Activated T-helper 2 cell treated with anti-CD3 and anti-CD28 coated beads, Interferon-gamma antibody, Interleukin-2, Interleukin-4, amounts not matched to agents 10 μg/mL and 5 μg/mL and 100 μg/mL, durations not matched to agents 14 hours and 24 hours and 36 hours (primary cell): ENCODE measurements at regions not wholly inside any gene's neighbourhood (a gene's known extent, or its start where the extent isn't known, plus 50 kb on each side); places are given as distances from the start of the nearest gene placed in this dataset.
A peak's percentile ranks its signal among the peaks of the same experiment; 100 is the strongest.
"Not testable (repeated sequence)": the region's sequence is repeated elsewhere in the genome, so short reads cannot be mapped to it uniquely, and the experiment has no call there.

Source experiments
- DNase-seq: peaks from one replicate; pipeline ENCODE4 v3.0.0; 2021; ENCODE audit warnings: low spot score
- H3K27ac Mint-ChIP-seq: one replicate; pipeline ENCODE4 v1.8.0; 2021; ENCODE audit warnings: mixed read lengths
- H3K27me3 Mint-ChIP-seq: one replicate; pipeline ENCODE4 v1.8.0; 2021; ENCODE audit warnings: low read depth, mixed read lengths
- H3K36me3 Mint-ChIP-seq: one replicate; pipeline ENCODE4 v1.8.0; 2021; ENCODE audit warnings: low read depth, mixed read lengths
- H3K4me1 Mint-ChIP-seq: one replicate; pipeline ENCODE4 v1.8.0; 2021; ENCODE audit warnings: low read depth, mixed read lengths
- H3K4me3 Mint-ChIP-seq: one replicate; pipeline ENCODE4 v1.8.0; 2021; ENCODE audit warnings: low read depth, mild to moderate bottlenecking, moderate library complexity, mixed read lengths
- H3K9me3 Mint-ChIP-seq: one replicate; pipeline ENCODE4 v1.8.0; 2021; ENCODE audit warnings: mixed read lengths
- intact Hi-C: fragments of 100-400 bp; cut with micrococcal nuclease; formaldehyde crosslinking; loops from one replicate; pipeline ENCODE4 v1.15.1; 2023

DNA sequence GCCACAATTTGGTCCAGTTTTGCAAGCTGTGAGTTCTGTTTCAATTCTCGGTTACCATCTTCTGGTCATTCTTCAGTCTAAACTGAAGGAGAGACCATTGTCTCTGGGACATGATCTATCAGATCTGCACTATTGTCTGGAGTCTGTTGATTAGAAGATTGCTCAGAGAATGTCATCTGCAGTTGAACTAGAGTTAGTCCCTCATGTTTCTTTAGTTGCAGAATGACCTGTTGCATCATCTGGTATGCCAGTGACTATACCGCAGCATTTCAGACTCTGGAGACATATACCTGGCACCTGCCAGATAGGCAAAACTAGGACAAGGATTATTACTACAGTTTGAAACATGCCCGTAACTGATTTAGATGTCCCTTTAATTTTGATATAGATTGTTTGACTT is 194.8 kb downstream of the LRRC70 start:
- H3K27me3 Mint-ChIP-seq, result peaks cover 5% of the 10 kb centered on the region
- no peak overlapping the region for H3K27ac Mint-ChIP-seq
- intact Hi-C loops, result no loop called here
- H3K4me1 Mint-ChIP-seq, result no peaks in the 10 kb centered on the region
- no peak overlapping the region for H3K4me3 Mint-ChIP-seq
- H3K36me3 Mint-ChIP-seq, result no peaks in the 10 kb centered on the region
- no peaks in the 10 kb centered on the region for H3K9me3 Mint-ChIP-seq
- no peak for DNase-seq

DNA sequence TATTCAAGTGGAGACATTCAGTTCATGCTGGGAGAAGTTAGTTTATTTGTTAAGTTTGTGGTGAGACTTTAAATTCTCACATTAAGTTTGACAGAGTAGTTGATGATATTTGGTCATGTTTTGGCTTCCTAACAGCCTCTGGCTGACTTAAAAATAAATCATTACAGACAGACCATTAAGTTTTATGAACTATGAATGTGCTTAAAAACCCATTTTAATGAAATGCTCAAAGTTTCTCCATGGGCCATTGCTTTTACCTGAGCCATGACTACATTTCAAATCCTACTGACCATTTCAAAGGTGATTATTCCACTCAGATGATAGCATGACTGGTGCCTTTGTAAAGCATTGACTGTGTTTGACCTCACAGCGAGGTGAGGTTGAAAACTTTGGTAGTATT is 192.7 kb downstream of the LRRC70 start:
- DNase-seq, result no peak
- intact Hi-C loops, result no loop called here
- Mint-ChIP-seq H3K27me3 (peaks cover 6% of the 10 kb centered on the region), H3K4me1 (no peaks in the 10 kb centered on the region), H3K27ac (no peak overlapping the region), H3K4me3 (no peak overlapping the region), H3K36me3 (no peaks in the 10 kb centered on the region), H3K9me3 (no peaks in the 10 kb centered on the region)

DNA sequence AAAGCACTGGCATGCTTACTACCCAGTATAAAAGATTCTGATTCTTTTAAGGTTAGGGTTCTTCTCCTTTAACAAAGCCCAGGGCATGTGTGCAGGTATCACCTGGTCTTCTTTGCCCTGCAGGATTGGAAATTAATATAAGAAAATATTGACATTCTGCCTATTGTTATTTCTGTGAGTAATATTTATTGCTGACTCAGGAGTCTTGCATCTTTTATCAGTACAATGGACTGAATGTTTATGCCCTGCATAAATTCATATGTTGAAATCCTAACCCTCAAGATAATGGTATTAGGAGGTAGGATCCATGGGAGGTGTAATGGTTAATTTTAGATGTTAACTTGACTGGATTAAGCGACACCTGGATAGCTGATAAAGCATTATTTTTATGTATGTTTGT is 189.0 kb downstream of the LRRC70 start:
- no peak overlapping the region for H3K27ac Mint-ChIP-seq
- no peak for DNase-seq
- H3K4me1 Mint-ChIP-seq, result no peaks in the 10 kb centered on the region
- intact Hi-C loops, result no loop called here
- peaks cover 6% of the 10 kb centered on the region for H3K27me3 Mint-ChIP-seq
- no peaks in the 10 kb centered on the region for H3K36me3 Mint-ChIP-seq
- H3K4me3 Mint-ChIP-seq, result no peak overlapping the region
- no peaks in the 10 kb centered on the region for H3K9me3 Mint-ChIP-seq

DNA sequence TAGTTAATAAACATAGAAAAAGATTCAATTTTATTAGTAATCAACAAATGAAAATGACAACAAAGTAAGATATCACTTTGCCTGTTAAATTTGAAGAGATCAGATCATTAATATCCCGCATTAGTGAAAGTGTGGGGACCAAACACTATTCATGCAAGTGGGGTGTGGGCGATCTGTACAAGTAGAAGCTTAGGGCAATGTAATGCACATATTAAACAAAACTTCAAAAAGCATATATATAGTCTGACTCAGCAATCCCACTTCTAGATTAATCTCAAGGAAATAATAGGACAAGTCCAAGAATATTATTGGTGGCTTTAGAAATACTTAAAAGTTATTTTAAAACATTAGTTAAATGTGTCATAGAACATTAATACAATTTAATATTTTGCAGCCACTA is 188.5 kb downstream of the LRRC70 start:
- Mint-ChIP-seq H3K4me3 (no peak overlapping the region), H3K36me3 (no peaks in the 10 kb centered on the region), H3K4me1 (no peaks in the 10 kb centered on the region), H3K27ac (no peak overlapping the region), H3K9me3 (no peaks in the 10 kb centered on the region), H3K27me3 (peaks cover 6% of the 10 kb centered on the region)
- intact Hi-C loops, result no loop called here
- no peak for DNase-seq

DNA sequence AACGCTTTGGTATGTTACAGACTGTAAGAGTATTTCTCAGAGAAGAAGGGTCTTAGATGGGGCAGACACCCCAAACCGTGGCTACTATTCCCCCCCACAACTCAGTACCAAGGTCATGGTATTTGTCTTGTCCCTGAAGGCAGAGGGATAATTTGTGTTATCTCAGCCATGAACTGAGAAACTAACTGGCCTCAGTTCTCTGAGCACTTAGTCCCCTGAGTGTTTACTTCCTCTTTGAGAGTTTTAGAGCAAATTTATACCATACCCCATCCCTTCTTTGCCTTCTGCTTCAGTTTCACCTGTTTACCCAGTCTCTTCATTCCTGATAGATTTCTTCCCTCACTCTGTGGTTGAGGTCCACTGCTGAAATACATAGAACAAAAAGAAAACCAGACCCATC is 183.9 kb downstream of the LRRC70 start:
- no peak for DNase-seq
- no peaks in the 10 kb centered on the region for H3K4me1 Mint-ChIP-seq
- no peaks in the 10 kb centered on the region for H3K9me3 Mint-ChIP-seq
- no peak overlapping the region for H3K4me3 Mint-ChIP-seq
- intact Hi-C loops, result no loop called here
- H3K27ac Mint-ChIP-seq, result no peak overlapping the region
- H3K27me3 Mint-ChIP-seq, result peaks cover 4% of the 10 kb centered on the region
- H3K36me3 Mint-ChIP-seq, result no peaks in the 10 kb centered on the region

DNA sequence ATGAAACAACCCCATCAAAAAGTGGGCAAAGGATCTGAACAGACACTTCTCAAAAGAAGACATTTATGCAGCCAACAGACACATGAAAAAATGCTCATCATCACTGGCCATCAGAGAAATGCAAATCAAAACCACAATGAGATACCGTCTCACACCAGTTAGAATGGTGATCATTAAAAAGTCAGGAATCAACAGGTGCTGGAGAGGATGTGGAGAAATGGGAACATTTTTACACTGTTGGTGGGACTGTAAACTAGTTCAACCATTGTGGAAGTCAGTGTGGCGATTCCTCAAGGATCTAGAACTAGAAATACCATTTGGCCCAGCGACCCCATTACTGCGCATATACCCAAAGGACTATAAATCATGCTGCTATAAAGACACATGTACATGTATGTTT is 179.1 kb downstream of the LRRC70 start:
- H3K4me1 Mint-ChIP-seq, H3K27ac Mint-ChIP-seq, DNase-seq, H3K9me3 Mint-ChIP-seq, H3K4me3 Mint-ChIP-seq, H3K27me3 Mint-ChIP-seq, H3K36me3 Mint-ChIP-seq, intact Hi-C loops: not testable (repeated sequence)

DNA sequence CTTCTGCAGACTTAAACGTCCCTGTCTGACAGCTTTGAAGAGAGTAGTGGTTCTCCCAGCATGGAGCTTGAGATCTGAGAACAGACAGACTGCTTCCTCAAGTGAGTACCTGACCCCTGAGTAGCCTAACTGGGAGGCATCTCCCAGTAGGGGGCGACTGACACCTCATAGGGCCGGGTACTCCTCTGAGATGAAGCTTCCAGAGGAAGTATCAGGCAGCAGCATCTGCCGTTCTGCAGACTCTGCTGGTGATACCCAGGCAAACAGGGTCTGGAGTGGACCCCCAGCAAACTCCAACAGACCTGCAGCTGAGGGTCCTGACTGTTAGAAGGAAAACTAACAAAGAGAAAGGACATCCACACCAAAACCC is 174.4 kb downstream of the LRRC70 start:
- intact Hi-C loops, H3K27ac Mint-ChIP-seq, H3K27me3 Mint-ChIP-seq: not testable (repeated sequence)

DNA sequence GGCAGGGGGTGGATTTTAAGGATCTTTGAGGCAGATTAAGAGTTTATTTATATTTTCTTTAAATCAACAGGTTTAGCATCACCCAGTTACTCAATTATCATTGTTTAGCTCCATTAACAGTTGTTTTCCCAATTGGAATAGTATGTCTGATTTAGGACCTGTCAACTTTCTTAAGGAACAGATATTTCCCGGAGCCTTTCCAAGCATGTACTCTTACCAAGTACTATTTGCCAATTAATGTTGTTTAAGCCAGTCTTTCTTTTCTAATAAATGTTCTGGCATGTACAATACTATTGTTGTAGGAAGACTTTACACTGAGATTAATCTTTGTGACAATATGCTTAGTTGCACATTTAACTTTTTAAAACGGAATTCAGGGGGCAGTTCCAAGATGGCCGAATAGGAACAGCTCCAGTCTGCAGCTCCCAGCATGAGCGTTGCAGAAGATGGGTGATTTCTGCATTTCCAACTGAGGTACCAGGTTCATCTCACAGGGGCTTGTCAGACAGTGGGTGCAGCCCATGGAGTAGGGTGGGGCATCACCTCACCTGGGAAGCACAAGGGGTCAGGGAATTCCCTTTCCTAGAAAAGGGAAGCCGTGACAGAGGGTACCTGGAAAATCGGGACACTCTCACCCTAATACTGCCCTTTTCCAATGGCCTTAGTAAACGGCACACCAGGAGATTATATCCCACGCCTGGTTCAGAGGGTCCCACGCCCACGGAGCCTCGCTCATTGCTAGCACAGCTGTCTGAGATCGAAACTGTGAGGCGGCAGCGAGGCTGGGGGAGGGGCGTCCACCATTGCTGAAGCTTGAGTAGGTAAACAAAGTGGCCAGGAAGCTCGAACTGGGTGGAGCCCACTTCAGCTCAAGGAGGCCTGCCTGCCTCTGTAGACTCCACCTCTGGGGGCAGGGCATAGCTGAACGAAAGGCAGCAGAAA is 173.7 kb downstream of the LRRC70 start:
- DNase-seq, intact Hi-C loops, H3K36me3 Mint-ChIP-seq, H3K4me1 Mint-ChIP-seq, H3K27ac Mint-ChIP-seq, H3K4me3 Mint-ChIP-seq, H3K9me3 Mint-ChIP-seq, H3K27me3 Mint-ChIP-seq: not testable (repeated sequence)

More for the DNA sequence above, 174.4 kb downstream of the LRRC70 start:
- H3K9me3 Mint-ChIP-seq, H3K4me1 Mint-ChIP-seq, DNase-seq, H3K4me3 Mint-ChIP-seq, H3K36me3 Mint-ChIP-seq: not testable (repeated sequence)

DNA sequence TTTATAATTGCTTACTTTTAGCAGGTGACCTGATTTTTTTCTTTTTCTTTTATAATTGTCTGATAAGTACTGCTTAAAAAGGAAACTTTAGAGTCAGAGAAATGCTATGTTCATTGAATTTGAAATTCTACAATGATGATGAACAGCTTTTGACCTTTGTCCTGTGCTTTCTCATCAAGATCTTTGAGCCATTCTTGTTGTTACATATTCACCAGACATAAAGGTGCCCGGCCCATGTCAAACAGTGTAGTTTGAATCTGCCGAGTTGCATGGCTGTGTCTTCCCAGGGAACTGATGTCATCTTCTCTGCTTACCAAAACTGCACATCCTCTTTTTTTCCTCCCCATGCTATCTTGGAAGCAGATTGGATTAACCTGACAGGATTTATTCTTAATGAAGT is 163.6 kb downstream of the LRRC70 start:
- intact Hi-C loops, result no loop called here
- H3K27me3 Mint-ChIP-seq, result peaks cover 15% of the 10 kb centered on the region

DNA sequence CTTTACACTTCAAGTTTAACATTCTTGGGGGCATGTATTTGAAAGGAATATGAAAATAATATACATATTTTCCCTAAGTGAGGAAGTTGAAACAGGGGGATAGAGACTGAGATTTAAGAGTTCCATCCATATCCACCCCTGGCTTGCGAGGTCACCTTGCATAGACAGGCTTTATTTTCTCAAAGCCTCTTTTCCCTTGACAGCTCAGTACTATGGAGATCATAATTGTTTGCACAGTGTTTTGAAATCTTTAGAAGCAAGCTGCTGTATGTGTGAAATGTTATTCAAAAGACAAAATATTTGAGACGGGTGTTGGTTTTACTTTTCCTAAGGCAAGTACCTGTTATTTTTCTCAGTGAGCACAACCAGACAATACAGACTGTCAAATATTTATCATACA is 163.1 kb downstream of the LRRC70 start:
- Mint-ChIP-seq H3K27ac (no peak overlapping the region), H3K4me3 (no peak overlapping the region), H3K27me3 (peaks cover 17% of the 10 kb centered on the region), H3K9me3 (no peaks in the 10 kb centered on the region), H3K36me3 (no peaks in the 10 kb centered on the region), H3K4me1 (no peaks in the 10 kb centered on the region)
- intact Hi-C loops, result no loop called here
- no peak for DNase-seq

More for the DNA sequence above, 163.6 kb downstream of the LRRC70 start:
- DNase-seq, result no peak
- Mint-ChIP-seq H3K27ac (no peak overlapping the region), H3K36me3 (no peaks in the 10 kb centered on the region), H3K9me3 (no peaks in the 10 kb centered on the region), H3K4me1 (no peaks in the 10 kb centered on the region), H3K4me3 (no peak overlapping the region)

DNA sequence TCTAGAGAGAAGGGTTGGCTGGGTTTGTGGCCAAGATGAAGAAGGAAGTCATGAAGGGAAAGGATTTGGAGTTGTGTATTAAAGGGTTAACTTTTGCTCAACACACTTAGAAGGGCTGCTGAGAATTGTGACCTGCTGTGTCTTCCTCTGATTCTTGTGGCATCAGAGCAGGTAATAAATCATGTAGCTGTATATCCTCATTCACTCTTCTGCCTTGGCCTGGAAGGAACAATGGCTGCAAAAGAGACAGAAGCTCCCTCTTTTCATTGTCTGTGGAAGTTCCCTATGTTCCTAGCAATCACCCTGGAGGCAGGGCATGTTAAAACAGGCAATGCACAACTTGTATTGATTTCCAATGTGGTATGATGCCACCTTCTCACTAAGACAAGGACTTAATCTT is 159.1 kb downstream of the LRRC70 start:
- H3K9me3 Mint-ChIP-seq, result peaks cover 5% of the 10 kb centered on the region
- peaks cover under 1% of the 10 kb centered on the region for H3K4me1 Mint-ChIP-seq
- H3K36me3 Mint-ChIP-seq, result no peaks in the 10 kb centered on the region
- no peak overlapping the region for H3K27ac Mint-ChIP-seq
- no peak overlapping the region for H3K4me3 Mint-ChIP-seq
- DNase-seq, result no peak
- intact Hi-C loops, result no loop called here
- H3K27me3 Mint-ChIP-seq, result peaks cover 25% of the 10 kb centered on the region

DNA sequence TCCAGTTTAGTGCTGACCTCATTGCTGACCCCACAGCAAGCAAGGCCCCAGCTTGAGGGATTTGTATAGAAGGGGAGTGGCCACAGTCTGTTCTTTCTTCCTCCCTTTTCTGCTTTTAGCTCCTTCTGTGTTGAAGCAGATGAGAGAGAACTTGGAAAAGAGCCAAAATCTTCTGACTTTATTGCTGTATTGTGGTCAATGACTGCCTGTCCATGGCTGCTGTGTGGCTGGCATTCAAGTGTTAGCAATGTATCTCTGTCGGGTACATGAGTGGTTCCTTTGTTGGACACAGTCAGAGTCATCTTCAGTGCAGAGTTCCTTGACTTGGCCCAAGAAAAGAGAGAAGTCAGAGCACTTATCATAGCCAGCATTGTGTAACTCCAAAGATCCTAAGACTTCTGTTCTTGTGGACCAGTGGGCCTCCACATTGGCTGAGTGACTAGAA is 154.1 kb downstream of the LRRC70 start:
- Mint-ChIP-seq H3K27ac (no peak overlapping the region), H3K4me3 (no peak overlapping the region), H3K27me3 (peaks cover 23% of the 10 kb centered on the region), H3K9me3 (peaks cover 5% of the 10 kb centered on the region), H3K36me3 (no peaks in the 10 kb centered on the region), H3K4me1 (peaks cover 12% of the 10 kb centered on the region)
- intact Hi-C loops, result no loop called here
- DNase-seq, result no peak

DNA sequence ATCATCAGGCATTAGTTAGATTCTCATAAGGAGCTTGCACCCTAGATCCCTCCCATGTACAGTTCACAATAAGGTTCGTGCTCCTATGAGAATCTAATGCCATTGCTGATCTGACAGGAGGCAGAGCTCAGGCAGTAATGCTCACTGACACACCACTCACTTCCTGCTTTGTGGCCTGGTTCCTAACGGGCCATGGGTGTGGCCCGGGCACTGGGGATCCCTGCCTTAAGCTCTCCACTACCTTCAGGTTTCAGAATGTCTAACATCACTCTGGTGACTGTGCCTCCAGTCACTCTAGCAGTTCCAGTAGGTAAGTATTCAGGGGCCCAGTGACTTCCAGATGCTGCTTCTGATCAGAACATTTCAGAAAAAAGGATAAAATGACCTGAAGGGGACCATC is 152.4 kb downstream of the LRRC70 start:
- no peak overlapping the region for H3K27ac Mint-ChIP-seq
- H3K36me3 Mint-ChIP-seq, result no peaks in the 10 kb centered on the region
- peaks cover 5% of the 10 kb centered on the region for H3K9me3 Mint-ChIP-seq
- peak; percentile 9 for DNase-seq
- H3K27me3 Mint-ChIP-seq, result peaks cover 16% of the 10 kb centered on the region
- H3K4me3 Mint-ChIP-seq, result no peak overlapping the region
- intact Hi-C loops, result no loop called here
- H3K4me1 Mint-ChIP-seq, result peaks cover 12% of the 10 kb centered on the region
